ENCODE measurements at regions not wholly inside any gene's neighbourhood (a gene's known extent, or its start where the extent isn't known, plus 50 kb on each side); places are given as distances from the start of the nearest gene placed in this dataset.

DNA sequence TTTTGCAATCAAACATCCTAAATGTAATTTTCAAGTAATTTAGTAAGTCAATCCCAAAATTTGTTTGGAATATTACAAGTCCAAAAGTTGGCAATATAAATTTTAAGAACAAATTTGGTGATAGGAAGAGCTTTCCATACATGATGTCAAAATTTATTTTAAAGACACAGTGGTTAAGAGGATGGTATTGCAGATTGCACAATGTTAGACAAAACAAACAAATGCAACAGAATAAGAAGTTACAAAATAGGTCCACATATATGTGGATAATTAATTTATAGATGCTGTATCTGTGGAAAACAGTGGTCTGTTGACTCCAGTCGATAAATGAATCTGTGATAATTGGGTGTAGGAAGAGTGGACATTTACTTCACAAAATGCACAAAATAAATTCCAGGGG, 358.5 kb downstream of the PCDH7 start (continued):
- TF ChIP-seq POU5F1 (IDR thresholded peaks at IDR 0.05; ENCODE audit: low read depth, low read length), result no peak
- TF ChIP-seq EZH2 (IDR thresholded peaks at IDR 0.05; ENCODE audit: low read depth, low read length, severe bottlenecking), result no peak
